ENCODE measurements at regions not wholly inside any gene's neighbourhood (a gene's known extent, or its start where the extent isn't known, plus 50 kb on each side); places are given as distances from the start of the nearest gene placed in this dataset.

GRCh38 chr7:69398986-69399385 is 199.3 kb upstream of the AUTS2 start:
- H3K27ac ChIP-seq = no peak overlapping the region
- TF ChIP-seq, protein P1, sequence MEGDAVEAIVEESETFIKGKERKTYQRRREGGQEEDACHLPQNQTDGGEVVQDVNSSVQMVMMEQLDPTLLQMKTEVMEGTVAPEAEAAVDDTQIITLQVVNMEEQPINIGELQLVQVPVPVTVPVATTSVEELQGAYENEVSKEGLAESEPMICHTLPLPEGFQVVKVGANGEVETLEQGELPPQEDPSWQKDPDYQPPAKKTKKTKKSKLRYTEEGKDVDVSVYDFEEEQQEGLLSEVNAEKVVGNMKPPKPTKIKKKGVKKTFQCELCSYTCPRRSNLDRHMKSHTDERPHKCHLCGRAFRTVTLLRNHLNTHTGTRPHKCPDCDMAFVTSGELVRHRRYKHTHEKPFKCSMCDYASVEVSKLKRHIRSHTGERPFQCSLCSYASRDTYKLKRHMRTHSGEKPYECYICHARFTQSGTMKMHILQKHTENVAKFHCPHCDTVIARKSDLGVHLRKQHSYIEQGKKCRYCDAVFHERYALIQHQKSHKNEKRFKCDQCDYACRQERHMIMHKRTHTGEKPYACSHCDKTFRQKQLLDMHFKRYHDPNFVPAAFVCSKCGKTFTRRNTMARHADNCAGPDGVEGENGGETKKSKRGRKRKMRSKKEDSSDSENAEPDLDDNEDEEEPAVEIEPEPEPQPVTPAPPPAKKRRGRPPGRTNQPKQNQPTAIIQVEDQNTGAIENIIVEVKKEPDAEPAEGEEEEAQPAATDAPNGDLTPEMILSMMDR (conservative IDR thresholded peaks at IDR 0.05) = no peak

DNA sequence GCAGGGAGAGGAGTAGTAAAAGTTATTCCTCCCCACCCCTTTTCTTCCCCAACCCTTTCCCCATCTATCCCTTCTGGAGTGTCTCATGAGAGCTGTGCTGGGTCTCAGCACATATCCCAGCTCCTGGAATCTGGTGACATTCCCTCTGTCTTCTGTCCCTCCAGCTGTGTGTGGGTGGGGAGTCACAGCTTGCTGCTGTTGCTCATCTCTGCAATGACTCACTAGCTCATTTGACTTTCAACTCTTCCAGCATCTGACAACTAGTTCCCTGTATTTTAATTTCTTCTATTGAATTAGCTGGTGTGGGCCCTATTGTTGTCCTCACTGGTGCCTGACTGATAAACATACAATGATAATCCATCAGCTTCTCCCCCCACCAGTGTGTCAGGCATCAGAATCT is 198.9 kb upstream of the AUTS2 start:
- no peak overlapping the region for H3K27ac ChIP-seq
- TF ChIP-seq, protein P1 (conservative IDR thresholded peaks at IDR 0.05) = no peak

DNA sequence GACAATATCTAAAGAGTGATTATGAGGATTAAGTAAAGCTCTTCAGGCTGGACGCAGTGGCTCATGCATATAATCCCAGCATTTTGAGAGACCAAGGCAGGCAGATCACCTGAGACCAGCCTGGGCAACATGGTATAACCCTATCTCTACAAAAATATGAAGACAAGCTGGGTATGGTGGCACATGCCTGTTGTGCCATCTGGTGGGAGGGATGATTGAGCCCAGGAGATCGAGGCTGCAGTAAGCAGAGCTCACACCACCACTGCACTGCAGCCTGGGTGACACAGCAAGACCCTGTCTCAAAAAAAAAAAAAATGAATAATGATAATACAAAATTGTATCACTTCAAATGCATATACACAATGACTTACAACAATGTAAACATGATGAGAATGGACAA is 195.6 kb upstream of the AUTS2 start:
- H3K27ac ChIP-seq = no peak overlapping the region
- TF ChIP-seq, protein P1 (conservative IDR thresholded peaks at IDR 0.05) = peak; percentile 51

DNA sequence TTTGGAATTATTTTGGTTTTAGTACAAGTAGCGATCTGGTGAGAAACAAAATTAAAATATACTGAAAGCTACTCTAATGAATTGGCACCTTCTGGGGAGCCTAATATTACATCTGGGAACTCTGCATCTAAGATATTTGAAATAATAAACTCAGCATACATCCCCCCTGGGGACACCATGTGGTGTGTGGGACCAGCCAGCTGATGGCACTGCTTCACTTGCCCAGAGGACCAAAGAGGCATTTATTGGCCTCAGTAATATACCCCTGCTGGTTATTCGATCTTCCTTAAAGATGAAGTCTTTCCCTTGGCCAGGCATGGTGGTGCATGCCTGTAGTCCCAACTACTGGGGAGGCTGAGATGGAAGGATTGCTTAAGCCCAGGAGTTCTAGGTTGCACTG is 195.1 kb upstream of the AUTS2 start:
- TF ChIP-seq, protein P1 (conservative IDR thresholded peaks at IDR 0.05) = peak; percentile 45; the same call in 1 of the 2 replicates
- no peak overlapping the region for H3K27ac ChIP-seq

DNA sequence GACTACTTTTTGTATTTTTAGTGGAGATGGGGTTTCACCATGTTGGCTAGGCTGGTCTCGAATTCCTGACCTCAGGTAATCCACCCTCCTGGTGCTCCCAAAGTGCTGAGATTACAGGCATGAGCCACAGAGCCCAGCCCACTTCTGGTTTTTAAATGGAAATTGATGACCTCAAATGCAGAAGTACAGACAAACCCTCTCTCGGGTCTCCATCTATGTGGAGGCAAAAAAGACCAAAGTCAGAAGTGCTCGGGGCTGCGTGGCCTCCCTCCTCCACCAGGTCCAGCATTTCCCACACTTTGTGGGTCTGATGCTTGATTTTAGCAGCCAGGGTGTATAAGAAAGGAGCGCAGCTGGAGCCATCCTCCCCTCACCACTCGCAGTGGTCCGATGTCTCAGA is 187.3 kb upstream of the AUTS2 start:
- no peak overlapping the region for H3K27ac ChIP-seq
- TF ChIP-seq, protein P1 (conservative IDR thresholded peaks at IDR 0.05) = no peak

- no peak overlapping the region for H3K27ac ChIP-seq
- TF ChIP-seq, protein P1 (conservative IDR thresholded peaks at IDR 0.05) = no peak
These were observed 186.8 kb upstream of the AUTS2 start for GRCh38 chr7:69411466-69411865.

DNA sequence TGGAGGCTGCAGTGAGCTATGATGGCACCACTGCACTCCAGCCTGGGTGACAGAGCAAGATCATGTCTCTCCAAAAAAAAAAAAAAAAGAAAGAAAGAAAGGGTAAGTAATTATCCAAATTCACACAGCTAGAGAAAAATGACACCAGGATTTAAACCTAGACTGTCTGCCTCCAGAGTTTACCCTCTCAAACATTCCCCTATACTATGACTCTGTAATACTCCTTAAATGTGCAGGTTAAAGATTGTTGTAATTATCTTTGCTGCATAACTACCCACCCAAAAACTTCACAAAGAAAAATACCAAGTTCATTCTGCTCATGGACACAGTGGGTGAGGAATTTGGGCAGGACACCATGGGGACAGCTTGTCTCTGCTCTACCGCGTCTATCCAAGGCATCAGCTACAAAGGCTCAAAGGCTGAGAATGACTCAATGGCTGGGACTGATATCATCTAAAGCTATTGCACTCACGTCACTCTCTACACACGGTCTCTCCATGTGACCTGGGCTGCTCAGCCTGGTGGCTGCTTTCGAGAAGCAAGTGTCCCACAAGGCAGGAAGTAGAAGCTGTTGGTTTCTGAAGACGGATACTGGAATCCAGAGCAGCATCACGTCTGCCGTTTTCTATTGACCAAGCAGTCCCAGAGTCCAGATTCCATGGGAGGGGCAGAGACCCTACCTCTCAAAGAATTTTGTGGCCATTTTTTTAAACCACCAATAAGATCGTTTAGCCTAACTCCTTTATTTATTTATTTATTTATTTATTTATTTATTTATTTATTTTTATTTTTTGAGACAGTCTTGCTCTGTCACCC is 185.7 kb upstream of the AUTS2 start:
- no peak overlapping the region for H3K27ac ChIP-seq
- TF ChIP-seq, protein P1 (conservative IDR thresholded peaks at IDR 0.05) = no peak

All from VCaP (cell line).